NT2/D1 (cell line): ENCODE measurements at regions not wholly inside any gene's neighbourhood (a gene's known extent, or its start where the extent isn't known, plus 50 kb on each side); places are given as distances from the start of the nearest gene placed in this dataset.

ENCODE experiments used
- YY1 ChIP-seq: IDR thresholded peaks from 2 replicates; pipeline ENCODE4 v1.6.1; 2011; ENCODE audit not compliant: insufficient read length, insufficient read depth
- ZNF274 ChIP-seq: IDR thresholded peaks from 2 replicates; pipeline ENCODE4 v1.6.1; 2011; ENCODE audit warnings: mild to moderate bottlenecking, low read depth, low read length

DNA sequence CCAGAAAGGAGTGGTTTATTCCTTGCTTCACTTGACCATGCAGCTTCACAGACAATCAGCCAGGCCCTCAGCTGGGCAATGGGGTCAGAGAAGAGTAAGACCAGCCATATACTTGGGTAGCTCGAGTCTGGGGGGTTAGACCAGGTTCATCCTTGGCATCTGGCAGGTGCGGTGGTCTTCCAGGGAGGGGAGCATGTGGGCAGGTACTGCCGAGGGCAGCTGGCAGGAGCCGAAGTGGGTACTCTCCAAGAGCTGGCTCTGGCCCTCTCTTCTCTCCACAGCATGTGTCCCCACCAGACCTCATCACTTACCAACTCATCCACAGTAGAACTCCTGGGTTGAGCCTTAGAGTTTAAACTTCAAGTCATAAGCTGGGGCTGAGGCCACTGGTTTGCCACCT lies 156.8 kb downstream of the FOXD2 start:
- TF ChIP-seq ZNF274 (no peak), YY1 (no peak)
